T47D (cell line): ENCODE measurements at regions not wholly inside any gene's neighbourhood (a gene's known extent, or its start where the extent isn't known, plus 50 kb on each side); places are given as distances from the start of the nearest gene placed in this dataset.

Experiments used
- DNase-seq, 2 experiments: peaks; one replicate each; pipeline versions ENCODE4 v3.0.0 to v3.0.0-alpha.2; 2011 to 2012; ENCODE audit warnings: low read depth in 1 of 2, low spot score in 1 of 2
- JUND ChIP-seq: IDR thresholded peaks from 2 replicates; pipeline ENCODE4 v1.6.1; 2012; ENCODE audit warnings: low read depth
- in situ Hi-C: cut with HindIII; loops from 2 replicates; pipeline ENCODE4 v1.10.0; 2016; ENCODE audit warnings: low sequenced_read_pairs, low pct_unique_long_range_greater_than_20kb

DNA sequence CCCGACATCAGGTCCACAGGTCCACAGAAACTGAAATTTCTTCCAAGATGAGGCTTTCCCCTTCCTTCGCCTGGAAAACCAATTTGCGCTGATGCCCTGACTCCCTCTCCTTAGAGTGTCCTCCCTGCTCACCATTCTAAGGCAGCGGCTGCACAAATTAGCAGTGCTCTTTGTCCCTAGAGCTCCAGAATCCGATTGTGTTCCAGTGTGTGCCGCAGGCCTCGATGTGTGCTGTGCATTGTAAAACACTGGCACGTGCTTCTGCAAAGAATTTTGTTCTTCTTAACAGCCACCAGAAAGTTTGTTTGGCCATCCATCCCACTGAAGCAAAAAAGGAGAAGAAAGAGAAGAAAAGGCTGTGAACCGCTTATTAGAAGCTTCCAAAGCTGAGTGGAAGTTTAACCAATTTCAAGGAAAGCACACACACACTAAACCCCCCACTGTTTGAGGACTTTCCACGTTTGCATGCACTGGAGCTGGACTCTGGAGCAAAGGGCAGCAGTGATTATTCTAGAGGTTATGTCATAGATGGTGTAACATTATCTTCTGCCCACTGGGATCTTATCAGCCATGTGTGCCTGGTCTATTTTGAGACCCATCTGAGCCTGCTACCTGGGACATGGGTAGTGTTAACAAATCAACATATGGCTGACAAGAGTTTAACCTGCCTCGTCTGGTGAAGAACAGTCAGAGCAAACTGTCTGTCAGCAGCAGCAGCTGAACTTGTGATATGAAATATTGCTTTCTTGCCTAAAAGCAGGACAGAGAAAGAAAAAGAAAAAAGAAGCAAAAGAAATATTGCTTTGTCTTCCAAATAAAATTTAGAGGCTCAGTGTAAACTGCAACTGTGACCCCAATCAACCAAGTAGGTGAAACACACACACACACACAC, 64.9 kb upstream of the RREB1 start:
- no peak for DNase-seq
- in situ Hi-C loops = no loop called here
- no peak for TF ChIP-seq JUND

DNA sequence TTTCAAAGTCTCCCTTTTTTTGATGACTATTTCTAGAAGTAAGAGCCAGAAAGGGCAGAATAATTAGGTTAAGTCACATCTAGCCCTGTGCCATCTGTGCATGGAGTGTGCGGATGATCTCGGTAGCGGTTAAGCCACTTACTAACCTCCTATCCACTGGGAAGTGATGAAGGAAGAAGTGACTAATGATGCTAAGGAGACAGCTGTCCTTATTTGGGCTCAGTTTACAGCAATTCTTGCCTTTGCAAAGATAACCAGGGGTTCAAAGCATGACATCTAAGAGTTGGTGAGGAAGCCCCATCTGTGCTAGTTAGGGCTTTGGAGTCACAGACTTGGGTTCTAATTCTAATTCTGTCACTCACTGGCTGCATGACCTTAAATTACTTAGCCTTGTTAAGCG, 62.4 kb upstream of the RREB1 start:
- in situ Hi-C loops = no loop called here
- TF ChIP-seq JUND = no peak
- DNase-seq = no peak

DNA sequence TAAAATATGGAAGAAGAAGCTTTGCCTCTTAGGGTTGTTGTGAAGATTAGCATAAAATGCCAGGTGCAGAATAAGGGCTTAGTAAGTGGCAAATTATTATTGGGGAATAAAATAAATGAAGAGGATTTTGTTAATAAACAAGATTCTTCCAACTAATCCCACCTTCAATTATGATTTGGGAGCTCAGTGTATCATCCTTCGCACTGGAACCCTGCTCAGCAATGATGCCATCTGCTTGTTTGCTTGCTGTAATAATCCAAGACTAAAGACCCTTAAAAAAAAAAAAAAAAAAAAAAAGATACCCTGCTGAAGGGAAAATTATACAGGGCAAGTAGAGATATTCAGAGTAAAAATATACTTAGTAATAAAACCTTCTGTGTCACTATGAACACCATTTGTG, 62.0 kb upstream of the RREB1 start:
- in situ Hi-C loops = no loop called here
- DNase-seq = no peak
- TF ChIP-seq JUND = no peak

DNA sequence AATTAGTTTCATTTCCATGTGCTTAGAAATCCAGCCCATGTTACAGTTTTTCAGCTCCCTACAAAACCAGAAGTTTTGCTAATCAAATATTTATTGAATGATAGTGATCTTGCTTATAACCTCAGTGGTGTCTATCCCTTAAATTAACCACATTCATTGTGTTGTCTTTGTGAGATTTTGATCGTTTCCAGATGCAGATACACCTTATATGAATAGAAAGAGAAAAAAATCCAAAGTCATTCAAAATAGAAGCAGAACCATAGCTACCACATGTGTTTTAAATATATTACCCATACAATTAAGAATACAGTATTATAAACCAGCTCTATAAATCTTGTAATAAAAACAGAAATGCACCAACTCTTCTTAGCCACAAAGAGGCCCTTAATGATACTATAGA, 60.6 kb upstream of the RREB1 start:
- TF ChIP-seq JUND = no peak
- in situ Hi-C loops = no loop called here
- peak in 1 of 2 experiments; percentile 27 for DNase-seq

DNA sequence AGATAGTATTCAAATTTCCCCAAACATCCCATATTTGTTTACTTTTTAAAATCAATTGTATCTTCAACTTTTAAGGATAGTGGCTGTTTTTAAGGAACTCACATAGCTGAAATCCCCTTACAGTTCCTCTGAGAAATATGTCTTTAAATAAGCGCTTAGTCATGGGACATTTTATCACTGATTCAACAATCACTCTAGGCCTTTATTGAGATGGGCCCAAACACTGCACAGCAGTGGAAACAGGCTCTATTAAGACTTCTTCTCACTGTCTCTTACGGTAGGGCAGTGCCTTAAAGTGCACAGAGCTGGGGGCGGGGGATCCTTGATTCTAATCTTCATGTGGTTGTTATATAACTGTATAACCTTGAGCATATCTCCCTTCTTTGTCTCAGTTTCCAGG, 59.8 kb upstream of the RREB1 start:
- in situ Hi-C loops = no loop called here
- no peak for TF ChIP-seq JUND
- DNase-seq = no peak

DNA sequence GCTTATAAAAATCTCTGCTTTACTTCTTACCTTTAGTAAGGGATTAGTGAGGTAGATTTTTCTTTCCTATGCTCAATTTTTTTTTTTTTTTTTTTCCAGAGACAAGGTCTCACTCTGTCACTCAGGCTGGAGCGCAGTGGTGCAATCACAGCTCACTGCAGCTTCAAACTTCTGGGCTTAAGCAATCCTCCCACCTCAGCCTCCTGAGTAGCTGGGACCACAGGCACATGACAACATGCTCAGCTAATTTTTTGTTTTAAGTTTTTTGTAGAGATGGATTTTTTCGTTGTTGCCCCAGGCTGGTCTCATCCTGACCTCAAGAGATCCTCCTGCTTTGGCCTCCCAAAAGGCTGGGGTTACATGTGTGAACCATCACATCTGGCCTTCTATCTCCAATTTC, 58.9 kb upstream of the RREB1 start:
- no peak for TF ChIP-seq JUND

DNA sequence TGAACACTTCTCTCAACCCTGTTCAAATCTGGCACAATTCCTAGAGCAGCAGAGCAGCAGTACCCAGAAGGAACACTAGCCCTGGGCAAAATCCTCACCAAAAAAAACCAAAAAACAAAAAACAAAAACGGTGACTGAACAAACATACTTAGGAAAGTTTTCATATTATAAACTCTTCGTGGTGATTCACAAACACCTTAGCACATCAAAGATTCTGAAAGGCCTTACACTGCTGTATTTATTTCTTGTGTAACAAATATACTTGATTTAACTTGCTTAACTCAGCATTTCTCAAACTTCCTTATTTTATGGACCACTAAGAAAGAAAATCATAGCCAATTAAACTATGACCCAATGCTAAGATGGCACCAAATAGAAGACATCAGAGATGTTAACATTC, 57.8 kb upstream of the RREB1 start:
- no peak for DNase-seq
- no peak for TF ChIP-seq JUND
- in situ Hi-C loops = no loop called here

More for the DNA sequence above, 58.9 kb upstream of the RREB1 start:
- DNase-seq = no peak
- in situ Hi-C loops = no loop called here

DNA sequence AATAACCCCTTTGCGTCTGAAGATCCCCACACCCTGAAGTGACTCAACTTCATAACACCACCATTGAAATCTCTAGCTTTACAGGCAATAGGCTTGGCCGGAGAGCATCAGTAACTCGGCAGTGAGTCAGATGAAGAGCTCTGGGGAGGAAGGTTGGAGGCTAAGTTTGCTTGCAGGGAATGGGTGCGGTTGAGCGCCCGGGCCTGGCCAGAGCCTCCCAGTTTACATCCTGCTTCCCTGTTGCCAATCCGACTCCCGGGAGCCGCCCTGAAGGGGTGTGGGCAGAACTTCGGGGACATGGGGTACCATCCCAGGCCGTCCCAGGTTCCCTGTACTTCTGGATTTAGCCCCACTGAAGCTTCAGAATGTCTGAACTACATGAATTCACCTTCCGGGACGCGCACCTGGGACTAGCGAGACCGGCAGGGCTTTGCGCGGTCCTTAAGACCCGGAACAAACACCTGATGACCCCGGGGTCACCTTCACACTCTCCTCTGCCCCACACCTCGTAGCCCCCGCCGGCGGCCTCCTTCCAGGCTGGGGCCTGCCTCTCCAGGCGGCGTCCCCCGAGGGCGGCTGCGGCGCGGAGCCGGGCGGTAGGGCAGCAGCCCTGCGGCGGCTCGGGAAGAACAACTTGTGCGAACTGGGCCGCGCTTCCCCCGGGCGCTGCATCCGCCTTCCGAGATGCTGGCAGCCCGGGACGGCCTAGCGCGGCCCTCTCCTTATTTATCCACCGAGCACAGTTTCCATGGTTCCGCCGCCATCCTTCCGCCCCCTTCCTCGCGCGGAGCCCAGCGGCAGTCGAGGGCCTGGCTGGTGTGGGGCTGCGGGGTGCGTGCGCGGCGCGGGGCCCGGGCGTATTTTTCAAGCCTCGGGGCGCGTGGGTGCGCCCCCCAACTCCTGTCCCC, 56.6 kb upstream of the RREB1 start:
- DNase-seq = peak; percentile 40 to 65
- TF ChIP-seq JUND = no peak
- in situ Hi-C loops = no loop called here

DNA sequence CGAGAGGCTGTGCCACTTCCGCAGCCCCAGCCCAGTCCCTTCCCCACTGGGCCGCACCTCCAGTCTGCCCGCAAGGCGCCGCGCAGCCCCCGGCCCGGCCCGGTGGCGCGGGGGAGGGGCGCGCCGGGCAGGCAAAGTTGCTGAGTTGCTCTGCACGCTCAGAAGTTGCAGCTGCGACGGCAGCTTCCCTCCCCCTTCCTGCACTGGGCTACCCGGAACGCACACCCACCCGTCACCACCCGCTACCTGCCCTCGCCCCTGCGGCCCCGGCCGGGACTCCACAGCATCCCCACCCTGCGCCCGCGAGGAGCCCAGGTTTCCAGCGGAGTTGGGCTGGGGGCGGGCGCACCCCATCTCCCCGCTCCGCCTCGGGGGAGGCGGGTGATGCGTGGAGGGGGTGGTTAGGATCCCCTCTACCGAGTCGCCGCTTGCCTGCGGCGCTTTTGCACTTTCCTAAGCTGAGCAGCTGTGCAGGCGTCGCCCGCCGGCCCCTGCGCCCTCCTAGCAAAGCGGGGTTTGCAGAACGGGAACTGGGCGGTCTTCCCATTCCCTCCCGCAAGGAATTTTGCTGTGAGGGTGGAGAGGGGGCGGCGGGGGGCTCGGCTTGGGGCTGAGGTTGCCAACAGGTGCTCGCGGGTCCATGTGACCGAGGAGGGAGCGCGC, 55.9 kb upstream of the RREB1 start:
- TF ChIP-seq JUND = no peak
- in situ Hi-C loops = no loop called here
- peak; percentile 47 to 57 for DNase-seq

DNA sequence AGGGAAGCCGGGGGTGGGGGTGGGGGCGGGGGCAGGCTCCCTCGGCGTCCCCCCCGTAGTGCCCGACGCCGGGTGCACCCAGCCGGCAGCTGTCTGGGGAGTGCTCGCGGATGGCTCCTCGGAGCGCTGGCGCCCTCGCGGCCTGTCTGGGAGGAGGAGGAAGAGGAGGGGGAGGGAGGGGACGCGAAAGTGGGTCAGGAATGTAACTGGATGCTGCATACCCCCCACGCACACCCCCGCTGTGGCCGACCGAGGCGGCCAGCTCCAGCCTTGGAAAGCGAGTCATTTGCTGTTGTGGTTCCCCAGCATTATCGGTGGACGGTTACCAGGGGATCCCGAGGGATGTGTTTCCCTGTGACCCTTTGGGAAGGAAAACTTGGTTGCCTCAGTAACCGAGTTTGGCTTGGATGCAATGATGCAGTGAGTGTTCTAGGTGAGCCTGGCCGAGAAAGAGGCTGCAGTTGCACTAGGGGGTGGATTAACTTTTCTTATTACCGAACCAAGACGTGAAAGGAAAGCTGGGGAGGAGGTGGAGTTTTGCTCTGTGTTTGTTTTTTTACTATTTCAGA, 55.2 kb upstream of the RREB1 start:
- peak; percentile 37 to 59 for DNase-seq
- TF ChIP-seq JUND = no peak
- in situ Hi-C loops = no loop called here

DNA sequence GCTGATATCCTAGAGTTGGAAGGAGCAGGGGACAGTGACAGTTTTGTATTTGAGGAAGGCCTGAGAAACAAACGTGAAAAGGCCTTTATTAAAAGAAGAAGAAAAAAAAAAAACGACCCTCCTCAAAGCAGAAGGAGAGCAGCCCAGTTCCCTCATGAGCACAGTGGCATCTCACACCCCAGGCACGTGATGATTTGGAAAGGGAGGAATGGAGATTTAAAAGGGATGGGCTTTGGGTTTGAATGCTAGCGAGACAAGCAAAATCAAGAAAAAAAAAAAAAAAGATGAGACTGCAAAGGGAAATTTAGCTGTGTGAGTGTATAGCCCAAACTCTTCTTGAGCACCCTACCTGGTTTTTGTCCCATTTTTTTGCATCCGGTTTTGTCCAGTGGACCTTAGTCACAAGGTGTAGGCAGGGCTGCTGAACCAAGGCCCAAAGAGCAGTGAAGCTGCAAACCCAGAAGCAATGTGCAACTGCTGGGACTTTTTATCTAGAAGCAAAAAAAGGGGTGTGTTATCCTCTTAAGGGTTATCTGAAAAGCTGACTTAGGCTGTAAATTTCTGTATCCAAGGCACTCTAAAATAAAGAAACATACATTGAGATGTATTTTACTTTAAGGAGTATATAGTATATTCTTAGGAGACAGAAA, 54.5 kb upstream of the RREB1 start:
- TF ChIP-seq JUND = no peak
- in situ Hi-C loops = no loop called here
- no peak for DNase-seq
